ENCODE measurements at regions not wholly inside any gene's neighbourhood (a gene's known extent, or its start where the extent isn't known, plus 50 kb on each side); places are given as distances from the start of the nearest gene placed in this dataset.

GRCh38 chr10:129416956-129417765, 49.9 kb upstream of the MGMT start:
- H3K36me3 ChIP-seq (ENCODE audit: control insufficient read depth in 2 of 2, insufficient read depth in 2 of 2, low read length in 1 of 2): no peaks in the 10 kb centered on the region
- WGBS: 95% methylated on average over 14 of the region's 14 CpGs
- no peaks in the 10 kb centered on the region for H3K27me3 ChIP-seq (ENCODE audit: control insufficient read depth in 2 of 2, insufficient read depth in 1 of 2, low read length in 1 of 2)
- H3K4me3 ChIP-seq (ENCODE audit: low read length in 2 of 2): no peak overlapping the region
- DNase-seq (ENCODE audit: low read depth in 6 of 9, low spot score in 9 of 9): no peak
- H3K9me3 ChIP-seq (ENCODE audit: control insufficient read depth in 2 of 2, insufficient read depth in 1 of 2, low read length in 1 of 2): no peaks in the 10 kb centered on the region
- H3K4me1 ChIP-seq (ENCODE audit: control insufficient read depth in 2 of 2, insufficient read depth in 2 of 2, low read length in 2 of 2): no peaks in the 10 kb centered on the region
- H3K27ac ChIP-seq (ENCODE audit: low read depth in 1 of 2, low read length in 1 of 2): no peak overlapping the region

Data from thymus (tissue), 11 donors.